ENCODE measurements at regions not wholly inside any gene's neighbourhood (a gene's known extent, or its start where the extent isn't known, plus 50 kb on each side); places are given as distances from the start of the nearest gene placed in this dataset.

GRCh38 chr14:66087231-66087630 lies 398.9 kb upstream of the CCDC196 start:
- intact Hi-C loops (cut with micrococcal nuclease) = no loop called here
- Mint-ChIP-seq H3K36me3 (no peaks in the 10 kb centered on the region), H3K27me3 (peaks cover 0 to 5% of the 10 kb centered on the region in 2 donors), H3K4me1 (no peaks in the 10 kb centered on the region), H3K4me3 (no peak overlapping the region), H3K9me3 (no peaks in the 10 kb centered on the region), H3K27ac (no peak overlapping the region)
- POLR2A ChIA-PET (ENCODE audit: partially characterized antibody) = no interaction called here
- Histone ChIP-seq H3K27me3 (ENCODE audit: insufficient read depth, low read length) (no peaks in the 10 kb centered on the region), H3K4me1 (ENCODE audit: insufficient read depth, low read length) (no peaks in the 10 kb centered on the region), H3K9me3 (ENCODE audit: control insufficient read depth in 1 of 2, low read length in 2 of 2) (no peaks in the 10 kb centered on the region), H3K36me3 (ENCODE audit: insufficient read depth, low read length) (no peaks in the 10 kb centered on the region), H3K27ac (ENCODE audit: low read depth, low read length) (no peak overlapping the region), H3K4me3 (ENCODE audit: low read length in 2 of 2) (no peak overlapping the region)
- CTCF ChIA-PET (ENCODE audit: partially characterized antibody) = no interaction called here
- no peak for DNase-seq

- Histone ChIP-seq H3K27me3 (ENCODE audit: insufficient read depth, low read length) (no peaks in the 10 kb centered on the region), H3K9me3 (ENCODE audit: control insufficient read depth in 1 of 2, low read length in 2 of 2) (no peaks in the 10 kb centered on the region), H3K36me3 (ENCODE audit: insufficient read depth, low read length) (no peaks in the 10 kb centered on the region), H3K4me3 (ENCODE audit: low read length in 2 of 2) (no peak overlapping the region), H3K27ac (ENCODE audit: low read depth, low read length) (no peak overlapping the region), H3K4me1 (ENCODE audit: insufficient read depth, low read length) (no peaks in the 10 kb centered on the region)
- Mint-ChIP-seq H3K36me3 (no peaks in the 10 kb centered on the region), H3K4me1 (no peaks in the 10 kb centered on the region), H3K9me3 (no peaks in the 10 kb centered on the region), H3K4me3 (no peak overlapping the region), H3K27me3 (peaks cover 1 to 5% of the 10 kb centered on the region in 2 donors), H3K27ac (no peak overlapping the region)
- ChIA-PET POLR2A (ENCODE audit: partially characterized antibody) (no interaction called here), CTCF (ENCODE audit: partially characterized antibody) (no interaction called here)
- no peak for DNase-seq
- intact Hi-C loops (cut with micrococcal nuclease) = no loop called here
Observed at GRCh38 chr14:66088656-66089055, 397.5 kb upstream of the CCDC196 start.

GRCh38 chr14:66092206-66092605 lies 394.0 kb upstream of the CCDC196 start:
- no peaks in the 10 kb centered on the region for H3K27me3 ChIP-seq (ENCODE audit: insufficient read depth, low read length)

GRCh38 chr14:66092748-66093147 lies 393.4 kb upstream of the CCDC196 start:
- Mint-ChIP-seq H3K4me1 (no peaks in the 10 kb centered on the region), H3K4me3 (no peak overlapping the region), H3K27me3 (peaks cover 0 to 6% of the 10 kb centered on the region in 2 donors), H3K27ac (no peak overlapping the region), H3K36me3 (no peaks in the 10 kb centered on the region), H3K9me3 (no peaks in the 10 kb centered on the region)
- Histone ChIP-seq H3K4me1 (ENCODE audit: insufficient read depth, low read length) (no peaks in the 10 kb centered on the region), H3K27ac (ENCODE audit: low read depth, low read length) (no peak overlapping the region), H3K36me3 (ENCODE audit: insufficient read depth, low read length) (no peaks in the 10 kb centered on the region), H3K4me3 (ENCODE audit: low read length in 2 of 2) (no peak overlapping the region), H3K27me3 (ENCODE audit: insufficient read depth, low read length) (no peaks in the 10 kb centered on the region), H3K9me3 (ENCODE audit: control insufficient read depth in 1 of 2, low read length in 2 of 2) (no peaks in the 10 kb centered on the region)
- intact Hi-C loops (cut with micrococcal nuclease) = no loop called here
- ChIA-PET POLR2A (ENCODE audit: partially characterized antibody) (no interaction called here), CTCF (ENCODE audit: partially characterized antibody) (no interaction called here)
- no peak for DNase-seq

More at GRCh38 chr14:66092206-66092605, 394.0 kb upstream of the CCDC196 start:
- ChIA-PET CTCF (ENCODE audit: partially characterized antibody) (no interaction called here), POLR2A (ENCODE audit: partially characterized antibody) (no interaction called here)
- Histone ChIP-seq H3K4me1 (ENCODE audit: insufficient read depth, low read length) (no peaks in the 10 kb centered on the region), H3K36me3 (ENCODE audit: insufficient read depth, low read length) (no peaks in the 10 kb centered on the region), H3K27ac (ENCODE audit: low read depth, low read length) (no peak overlapping the region), H3K4me3 (ENCODE audit: low read length in 2 of 2) (no peak overlapping the region), H3K9me3 (ENCODE audit: control insufficient read depth in 1 of 2, low read length in 2 of 2) (no peaks in the 10 kb centered on the region)
- Mint-ChIP-seq H3K36me3 (no peaks in the 10 kb centered on the region), H3K4me3 (no peak overlapping the region), H3K27me3 (peaks cover 0 to 6% of the 10 kb centered on the region in 2 donors), H3K9me3 (no peaks in the 10 kb centered on the region), H3K27ac (no peak overlapping the region), H3K4me1 (no peaks in the 10 kb centered on the region)
- DNase-seq = no peak
- intact Hi-C loops (cut with micrococcal nuclease) = no loop called here

GRCh38 chr14:66094001-66094727 lies 392.0 kb upstream of the CCDC196 start:
- Histone ChIP-seq H3K4me1 (ENCODE audit: insufficient read depth, low read length) (no peaks in the 10 kb centered on the region), H3K9me3 (ENCODE audit: control insufficient read depth in 1 of 2, low read length in 2 of 2) (no peaks in the 10 kb centered on the region), H3K27ac (ENCODE audit: low read depth, low read length) (no peak overlapping the region), H3K36me3 (ENCODE audit: insufficient read depth, low read length) (no peaks in the 10 kb centered on the region), H3K27me3 (ENCODE audit: insufficient read depth, low read length) (no peaks in the 10 kb centered on the region), H3K4me3 (ENCODE audit: low read length in 2 of 2) (no peak overlapping the region)
- ChIA-PET POLR2A (ENCODE audit: partially characterized antibody) (no interaction called here), CTCF (ENCODE audit: partially characterized antibody) (no interaction called here)
- intact Hi-C loops (cut with micrococcal nuclease) = no loop called here
- no peak overlapping the region for H3K27ac Mint-ChIP-seq
- no peak for DNase-seq
- H3K4me3 Mint-ChIP-seq = no peak overlapping the region
- peaks cover 0 to 8% of the 10 kb centered on the region in 2 donors for H3K27me3 Mint-ChIP-seq
- H3K9me3 Mint-ChIP-seq = no peaks in the 10 kb centered on the region
- H3K4me1 Mint-ChIP-seq = no peaks in the 10 kb centered on the region
- H3K36me3 Mint-ChIP-seq = no peaks in the 10 kb centered on the region

- ChIA-PET POLR2A (ENCODE audit: partially characterized antibody) (no interaction called here), CTCF (ENCODE audit: partially characterized antibody) (no interaction called here)
- Mint-ChIP-seq H3K9me3 (no peaks in the 10 kb centered on the region), H3K27me3 (peaks cover 0 to 6% of the 10 kb centered on the region in 2 donors), H3K4me1 (no peaks in the 10 kb centered on the region), H3K4me3 (no peak overlapping the region), H3K36me3 (no peaks in the 10 kb centered on the region), H3K27ac (no peak overlapping the region)
- intact Hi-C loops (cut with micrococcal nuclease) = no loop called here
- no peaks in the 10 kb centered on the region for H3K36me3 ChIP-seq (ENCODE audit: insufficient read depth, low read length)
- no peak for DNase-seq
- H3K9me3 ChIP-seq (ENCODE audit: control insufficient read depth in 1 of 2, low read length in 2 of 2) = no peaks in the 10 kb centered on the region
- no peaks in the 10 kb centered on the region for H3K4me1 ChIP-seq (ENCODE audit: insufficient read depth, low read length)
- H3K27me3 ChIP-seq (ENCODE audit: insufficient read depth, low read length) = no peaks in the 10 kb centered on the region
- no peak overlapping the region for H3K4me3 ChIP-seq (ENCODE audit: low read length in 2 of 2)
- H3K27ac ChIP-seq (ENCODE audit: low read depth, low read length) = no peak overlapping the region
Observed at GRCh38 chr14:66099451-66099850, 386.7 kb upstream of the CCDC196 start.

- POLR2A ChIA-PET (ENCODE audit: partially characterized antibody) = no interaction called here
Observed at GRCh38 chr14:66099931-66100330, 386.2 kb upstream of the CCDC196 start.

GRCh38 chr14:66101662-66102061 lies 384.5 kb upstream of the CCDC196 start:
- POLR2A ChIA-PET (ENCODE audit: partially characterized antibody) = no interaction called here
- H3K4me1 ChIP-seq (ENCODE audit: insufficient read depth, low read length) = no peaks in the 10 kb centered on the region

More at GRCh38 chr14:66099931-66100330, 386.2 kb upstream of the CCDC196 start:
- Mint-ChIP-seq H3K27ac (no peak overlapping the region), H3K4me3 (no peak overlapping the region), H3K4me1 (no peaks in the 10 kb centered on the region), H3K27me3 (peaks cover 0 to 6% of the 10 kb centered on the region in 2 donors), H3K36me3 (no peaks in the 10 kb centered on the region), H3K9me3 (no peaks in the 10 kb centered on the region)
- no peaks in the 10 kb centered on the region for H3K36me3 ChIP-seq (ENCODE audit: insufficient read depth, low read length)
- no peaks in the 10 kb centered on the region for H3K27me3 ChIP-seq (ENCODE audit: insufficient read depth, low read length)
- H3K4me1 ChIP-seq (ENCODE audit: insufficient read depth, low read length) = no peaks in the 10 kb centered on the region
- DNase-seq = no peak
- H3K4me3 ChIP-seq (ENCODE audit: low read length in 2 of 2) = no peak overlapping the region
- no peak overlapping the region for H3K27ac ChIP-seq (ENCODE audit: low read depth, low read length)
- intact Hi-C loops (cut with micrococcal nuclease) = no loop called here
- no peaks in the 10 kb centered on the region for H3K9me3 ChIP-seq (ENCODE audit: control insufficient read depth in 1 of 2, low read length in 2 of 2)
- CTCF ChIA-PET (ENCODE audit: partially characterized antibody) = no interaction called here

More at GRCh38 chr14:66101662-66102061, 384.5 kb upstream of the CCDC196 start:
- intact Hi-C loops (cut with micrococcal nuclease) = no loop called here
- Histone ChIP-seq H3K4me3 (ENCODE audit: low read length in 2 of 2) (no peak overlapping the region), H3K27me3 (ENCODE audit: insufficient read depth, low read length) (no peaks in the 10 kb centered on the region), H3K9me3 (ENCODE audit: control insufficient read depth in 1 of 2, low read length in 2 of 2) (no peaks in the 10 kb centered on the region), H3K36me3 (ENCODE audit: insufficient read depth, low read length) (no peaks in the 10 kb centered on the region), H3K27ac (ENCODE audit: low read depth, low read length) (no peak overlapping the region)
- Mint-ChIP-seq H3K27me3 (peaks cover 1 to 2% of the 10 kb centered on the region in 2 donors), H3K27ac (no peak overlapping the region), H3K9me3 (no peaks in the 10 kb centered on the region), H3K36me3 (no peaks in the 10 kb centered on the region), H3K4me1 (peaks cover 0 to 4% (median under 1%) of the 10 kb centered on the region in 4 donors), H3K4me3 (no peak overlapping the region)
- CTCF ChIA-PET (ENCODE audit: partially characterized antibody) = no interaction called here
- DNase-seq = no peak

Data from CD4-positive, alpha-beta memory T cell (primary cell).